ENCODE measurements at regions not wholly inside any gene's neighbourhood (a gene's known extent, or its start where the extent isn't known, plus 50 kb on each side); places are given as distances from the start of the nearest gene placed in this dataset.

- peaks cover 2% of the 10 kb centered on the region for H3K27me3 Mint-ChIP-seq
- DNase-seq (ENCODE audit: low spot score, unreplicated experiment): no peak
- H3K4me3 Mint-ChIP-seq (ENCODE audit: low read depth): no peak overlapping the region
- no peak overlapping the region for H3K27ac Mint-ChIP-seq
- TF ChIP-seq CTCF (IDR thresholded peaks at IDR 0.05; ENCODE audit: unreplicated experiment): no peak
- no peaks in the 10 kb centered on the region for H3K9me3 Mint-ChIP-seq (ENCODE audit: low read depth)
- H3K36me3 Mint-ChIP-seq (ENCODE audit: insufficient read depth): no peaks in the 10 kb centered on the region
- peaks cover 7% of the 10 kb centered on the region for H3K4me1 Mint-ChIP-seq (ENCODE audit: low read depth)
Observed at GRCh38 chr15:46856839-46857502, 860.3 kb upstream of the SEMA6D start.

GRCh38 chr15:46858150-46858549, 859.2 kb upstream of the SEMA6D start:
- Mint-ChIP-seq H3K9me3 (ENCODE audit: low read depth) (no peaks in the 10 kb centered on the region), H3K4me1 (ENCODE audit: low read depth) (peaks cover 7% of the 10 kb centered on the region), H3K27ac (no peak overlapping the region), H3K4me3 (ENCODE audit: low read depth) (no peak overlapping the region), H3K27me3 (peaks cover 2% of the 10 kb centered on the region), H3K36me3 (ENCODE audit: insufficient read depth) (no peaks in the 10 kb centered on the region)
- no peak for TF ChIP-seq CTCF (IDR thresholded peaks at IDR 0.05; ENCODE audit: unreplicated experiment)
- no peak for DNase-seq (ENCODE audit: low spot score, unreplicated experiment)

GRCh38 chr15:46861796-46862195, 855.5 kb upstream of the SEMA6D start:
- Mint-ChIP-seq H3K27ac (no peak overlapping the region), H3K27me3 (no peaks in the 10 kb centered on the region), H3K4me3 (ENCODE audit: low read depth) (no peak overlapping the region), H3K9me3 (ENCODE audit: low read depth) (no peaks in the 10 kb centered on the region), H3K4me1 (ENCODE audit: low read depth) (peaks cover 3% of the 10 kb centered on the region), H3K36me3 (ENCODE audit: insufficient read depth) (no peaks in the 10 kb centered on the region)
- TF ChIP-seq CTCF (IDR thresholded peaks at IDR 0.05; ENCODE audit: unreplicated experiment): no peak
- DNase-seq (ENCODE audit: low spot score, unreplicated experiment): no peak

- Mint-ChIP-seq H3K9me3 (ENCODE audit: low read depth) (no peaks in the 10 kb centered on the region), H3K27me3 (no peaks in the 10 kb centered on the region), H3K36me3 (ENCODE audit: insufficient read depth) (no peaks in the 10 kb centered on the region), H3K4me1 (ENCODE audit: low read depth) (no peaks in the 10 kb centered on the region), H3K4me3 (ENCODE audit: low read depth) (no peak overlapping the region), H3K27ac (no peak overlapping the region)
- TF ChIP-seq CTCF (IDR thresholded peaks at IDR 0.05; ENCODE audit: unreplicated experiment): no peak
- DNase-seq (ENCODE audit: low spot score, unreplicated experiment): no peak
Observed at GRCh38 chr15:46865155-46865554, 852.1 kb upstream of the SEMA6D start.

- Mint-ChIP-seq H3K4me3 (ENCODE audit: low read depth) (no peak overlapping the region), H3K36me3 (ENCODE audit: insufficient read depth) (no peaks in the 10 kb centered on the region), H3K4me1 (ENCODE audit: low read depth) (peaks cover 7% of the 10 kb centered on the region), H3K27me3 (no peaks in the 10 kb centered on the region), H3K9me3 (ENCODE audit: low read depth) (no peaks in the 10 kb centered on the region), H3K27ac (no peak overlapping the region)
- TF ChIP-seq CTCF (IDR thresholded peaks at IDR 0.05; ENCODE audit: unreplicated experiment): no peak
- no peak for DNase-seq (ENCODE audit: low spot score, unreplicated experiment)
Observed at GRCh38 chr15:46872286-46872980, 844.9 kb upstream of the SEMA6D start.

All from progenitor cell of endocrine pancreas (in vitro differentiated cells).